HG03558 (cell line): ENCODE measurements at regions not wholly inside any gene's neighbourhood (a gene's known extent, or its start where the extent isn't known, plus 50 kb on each side); places are given as distances from the start of the nearest gene placed in this dataset.

ENCODE experiments used
- ATAC-seq: cut with Tn5 transposase; IDR thresholded peaks from one replicate; pipeline ENCODE4 v1.9.1; 2021; ENCODE audit warnings: moderate number of reproducible peaks; ENCODE audit not compliant: unreplicated experiment; ENCODE audit errors: extremely low read depth

GRCh38 chrX:109841869-109842579, 109.0 kb upstream of the ACSL4 start:
- no peak for ATAC-seq

GRCh38 chrX:109842611-109843010, 109.6 kb upstream of the ACSL4 start:
- ATAC-seq = no peak

GRCh38 chrX:109843963-109844751, 111.1 kb upstream of the ACSL4 start:
- no peak for ATAC-seq

- no peak for ATAC-seq
These were observed 111.9 kb upstream of the ACSL4 start for GRCh38 chrX:109844986-109845385.

GRCh38 chrX:109845996-109846395, 112.9 kb upstream of the ACSL4 start:
- no peak for ATAC-seq

- ATAC-seq = no peak
These were observed 114.5 kb upstream of the ACSL4 start for GRCh38 chrX:109847257-109848187.

GRCh38 chrX:109848461-109849050, 115.5 kb upstream of the ACSL4 start:
- peak; percentile 69 for ATAC-seq

- no peak for ATAC-seq
These were observed 121.0 kb upstream of the ACSL4 start for GRCh38 chrX:109854096-109854495.

GRCh38 chrX:109855501-109855900, 122.4 kb upstream of the ACSL4 start:
- ATAC-seq = peak; percentile 53

GRCh38 chrX:109856974-109857373, 123.9 kb upstream of the ACSL4 start:
- no peak for ATAC-seq

GRCh38 chrX:109857584-109858228, 124.6 kb upstream of the ACSL4 start:
- no peak for ATAC-seq

- no peak for ATAC-seq
These were observed 125.7 kb upstream of the ACSL4 start for GRCh38 chrX:109858602-109859341.

- no peak for ATAC-seq
These were observed 126.6 kb upstream of the ACSL4 start for GRCh38 chrX:109859651-109860050.

- ATAC-seq = no peak
These were observed 129.4 kb upstream of the ACSL4 start for GRCh38 chrX:109862433-109862832.

- ATAC-seq = no peak
These were observed 130.8 kb upstream of the ACSL4 start for GRCh38 chrX:109863811-109864210.

GRCh38 chrX:109871121-109871888, 131.6 kb upstream of the TMEM164 start:
- ATAC-seq = no peak

- ATAC-seq = no peak
These were observed 130.7 kb upstream of the TMEM164 start for GRCh38 chrX:109872021-109872732.

- no peak for ATAC-seq
These were observed 129.3 kb upstream of the TMEM164 start for GRCh38 chrX:109873574-109873973.
